Endothelial cell of umbilical vein (primary cell): ENCODE measurements at regions not wholly inside any gene's neighbourhood (a gene's known extent, or its start where the extent isn't known, plus 50 kb on each side); places are given as distances from the start of the nearest gene placed in this dataset.

Source experiments
- EZH2 ChIP-seq: IDR thresholded peaks from 2 replicates; pipeline ENCODE4 v1.6.1; 2012; ENCODE audit warnings: borderline replicate concordance, low read depth, mild to moderate bottlenecking, moderate library complexity, low read length, inconsistent platforms; ENCODE audit not compliant: severe bottlenecking
- FOS ChIP-seq: IDR thresholded peaks from 2 replicates; pipeline ENCODE4 v1.6.1; 2011; ENCODE audit warnings: mild to moderate bottlenecking, low read length, moderate library complexity, borderline replicate concordance; ENCODE audit not compliant: insufficient read depth
- GATA2 ChIP-seq: IDR thresholded peaks from 2 replicates; pipeline ENCODE4 v1.7.0; 2011; ENCODE audit warnings: low read depth, mild to moderate bottlenecking, moderate library complexity, mixed read lengths, low read length; ENCODE audit not compliant: insufficient read length, insufficient read depth
- JUN ChIP-seq: IDR thresholded peaks from 2 replicates; pipeline ENCODE4 v1.6.1; 2011; ENCODE audit warnings: borderline replicate concordance, low read depth; ENCODE audit not compliant: insufficient read length, insufficient read depth
- POLR2A ChIP-seq: IDR thresholded peaks from 2 replicates; pipeline ENCODE4 v1.6.1; 2012; ENCODE audit warnings: low read depth, mild to moderate bottlenecking, control low read depth, low read length
- POLR2AphosphoS5 ChIP-seq: IDR thresholded peaks from 2 replicates; pipeline ENCODE4 v1.6.1; 2012; ENCODE audit warnings: low read depth, mild to moderate bottlenecking, control low read depth, low read length, moderate library complexity; ENCODE audit not compliant: insufficient read depth
- TF ChIP-seq, protein P1 (sequence below), 2 donors: IDR thresholded peaks; 1 replicate in 1 of 2; 2 replicates in 1 of 2; pipeline ENCODE4 v1.5.1; 2011; ENCODE audit warnings: low read length in 2 of 2, mild to moderate bottlenecking in 2 of 2, moderate library complexity in 2 of 2, control low read depth in 1 of 2, inconsistent platforms in 1 of 2, low read depth in 1 of 2; ENCODE audit not compliant: insufficient read depth in 1 of 2; ENCODE audit errors: extremely low read depth in 1 of 2
- TF ChIP-seq, protein P2 (sequence below): IDR thresholded peaks from 2 replicates; pipeline ENCODE4 v1.6.1; 2011; ENCODE audit not compliant: insufficient read depth, insufficient read length

DNA sequence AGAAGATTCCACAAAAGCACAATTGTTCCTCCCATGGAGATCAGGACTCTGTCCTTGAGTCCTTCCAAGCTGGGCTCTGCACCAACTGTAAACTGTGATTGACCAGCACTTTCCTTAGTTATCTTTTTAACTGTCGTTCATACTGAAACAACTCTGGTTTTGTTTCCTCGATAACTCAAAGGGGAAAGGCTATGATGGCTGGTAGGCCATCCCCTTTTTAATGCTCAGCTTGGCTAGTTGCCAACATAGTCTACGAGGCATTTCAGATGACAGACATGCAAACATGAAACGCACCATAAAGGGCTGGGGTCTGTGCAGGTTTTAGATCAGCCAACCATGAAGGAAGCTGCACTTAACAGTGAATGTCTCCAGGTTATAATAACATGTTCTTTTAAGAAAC lies 497.1 kb upstream of the ARID1B start:
- TF ChIP-seq POLR2AphosphoS5 (no peak), POLR2A (no peak), JUN (no peak), EZH2 (no peak), FOS (no peak), GATA2 (no peak)
- TF ChIP-seq, protein P1, sequence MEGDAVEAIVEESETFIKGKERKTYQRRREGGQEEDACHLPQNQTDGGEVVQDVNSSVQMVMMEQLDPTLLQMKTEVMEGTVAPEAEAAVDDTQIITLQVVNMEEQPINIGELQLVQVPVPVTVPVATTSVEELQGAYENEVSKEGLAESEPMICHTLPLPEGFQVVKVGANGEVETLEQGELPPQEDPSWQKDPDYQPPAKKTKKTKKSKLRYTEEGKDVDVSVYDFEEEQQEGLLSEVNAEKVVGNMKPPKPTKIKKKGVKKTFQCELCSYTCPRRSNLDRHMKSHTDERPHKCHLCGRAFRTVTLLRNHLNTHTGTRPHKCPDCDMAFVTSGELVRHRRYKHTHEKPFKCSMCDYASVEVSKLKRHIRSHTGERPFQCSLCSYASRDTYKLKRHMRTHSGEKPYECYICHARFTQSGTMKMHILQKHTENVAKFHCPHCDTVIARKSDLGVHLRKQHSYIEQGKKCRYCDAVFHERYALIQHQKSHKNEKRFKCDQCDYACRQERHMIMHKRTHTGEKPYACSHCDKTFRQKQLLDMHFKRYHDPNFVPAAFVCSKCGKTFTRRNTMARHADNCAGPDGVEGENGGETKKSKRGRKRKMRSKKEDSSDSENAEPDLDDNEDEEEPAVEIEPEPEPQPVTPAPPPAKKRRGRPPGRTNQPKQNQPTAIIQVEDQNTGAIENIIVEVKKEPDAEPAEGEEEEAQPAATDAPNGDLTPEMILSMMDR (IDR thresholded peaks at IDR 0.05; ENCODE audit: extremely low read depth in 1 of 2, insufficient read depth in 1 of 2, low read depth in 1 of 2, low read length in 2 of 2), result no peak
- TF ChIP-seq, protein P2, sequence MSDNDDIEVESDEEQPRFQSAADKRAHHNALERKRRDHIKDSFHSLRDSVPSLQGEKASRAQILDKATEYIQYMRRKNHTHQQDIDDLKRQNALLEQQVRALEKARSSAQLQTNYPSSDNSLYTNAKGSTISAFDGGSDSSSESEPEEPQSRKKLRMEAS, result no peak
